NCI-H524 treated with DMSO at 0.1 percent for 48 hours (cell line): ENCODE measurements at regions not wholly inside any gene's neighbourhood (a gene's known extent, or its start where the extent isn't known, plus 50 kb on each side); places are given as distances from the start of the nearest gene placed in this dataset.
A peak's percentile ranks its signal among the peaks of the same experiment; 100 is the strongest.

Experiments used
- DNase-seq: peaks from one replicate; lab custom pipeline; 2025; lab: John Stamatoyannopoulos, UW

DNA sequence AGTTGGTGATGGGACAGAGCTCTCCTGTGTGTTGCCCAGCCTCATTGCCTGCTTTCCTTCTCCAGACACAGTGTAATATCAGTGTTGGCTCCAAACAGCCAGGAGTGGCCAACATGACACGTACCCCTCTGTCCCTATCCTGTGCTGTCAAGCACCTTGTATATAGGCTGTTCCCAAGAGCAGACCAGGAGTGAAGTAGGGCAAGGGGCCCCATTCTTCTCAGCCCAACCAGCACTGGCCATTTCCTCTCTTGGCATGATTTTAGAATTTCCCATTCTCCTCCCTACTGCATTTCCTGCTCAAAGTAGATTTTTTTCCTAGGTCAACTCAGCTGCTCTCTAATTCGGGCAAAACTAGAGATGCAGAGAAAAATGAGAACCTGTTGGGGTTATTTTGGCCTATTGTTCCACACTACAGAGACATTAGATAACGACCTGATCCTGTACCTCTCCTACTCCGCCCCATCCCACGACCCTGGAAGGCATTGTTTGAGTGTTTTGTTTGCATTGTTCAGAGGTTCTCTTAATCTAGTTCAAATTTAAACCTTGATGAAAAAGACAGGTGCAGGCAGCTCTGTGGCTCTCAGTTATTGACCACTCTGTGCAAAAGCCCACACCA lies 95.6 kb downstream of the RASSF10 start:
- DNase-seq: no peak

- peak; percentile 84 for DNase-seq
Observed at GRCh38 chr11:13105237-13105844, 96.2 kb downstream of the RASSF10 start.

DNA sequence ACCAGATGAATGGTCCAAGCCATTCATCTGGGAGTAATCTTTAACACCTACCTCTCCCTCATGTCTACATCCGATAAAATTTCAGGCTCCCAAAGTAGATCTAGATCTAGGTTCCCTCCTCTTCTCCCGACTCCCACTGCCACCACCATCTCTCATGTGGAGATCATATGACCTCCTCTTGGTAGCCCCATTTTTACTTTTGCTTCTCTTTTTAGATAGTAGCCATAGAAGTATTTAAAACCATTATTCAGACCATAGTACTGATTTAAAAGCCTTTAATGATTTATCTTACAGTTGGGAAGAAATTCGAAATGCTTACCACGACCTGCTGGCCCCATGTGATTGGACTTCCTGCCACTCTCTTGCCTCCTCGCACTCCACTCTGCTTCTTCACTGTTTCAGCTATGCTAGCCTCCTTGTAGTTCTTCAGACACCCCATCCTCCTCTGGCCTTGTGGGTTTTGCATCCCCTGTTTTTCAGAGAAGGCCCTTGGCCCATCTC lies 98.5 kb downstream of the RASSF10 start:
- no peak for DNase-seq

DNA sequence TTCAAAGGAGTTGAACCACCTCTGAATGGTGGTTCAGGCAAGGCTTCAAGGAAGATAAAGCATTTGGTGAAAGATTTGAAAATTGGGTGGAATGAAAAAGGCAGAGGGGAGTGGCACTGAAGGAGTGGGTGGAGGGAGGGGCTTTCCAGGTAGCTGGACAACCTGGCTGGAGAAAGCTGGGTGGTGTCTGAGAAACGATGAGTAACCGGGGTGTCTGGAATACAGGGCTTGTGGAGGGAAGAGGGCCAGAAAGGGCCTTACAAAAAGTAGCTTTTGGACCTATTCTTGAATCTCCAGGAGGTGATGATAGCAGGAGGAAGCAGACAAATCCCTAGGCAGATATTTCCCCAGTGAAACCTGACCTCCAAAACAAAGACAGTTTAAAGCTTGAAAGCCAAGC lies 99.3 kb downstream of the RASSF10 start:
- no peak for DNase-seq

DNA sequence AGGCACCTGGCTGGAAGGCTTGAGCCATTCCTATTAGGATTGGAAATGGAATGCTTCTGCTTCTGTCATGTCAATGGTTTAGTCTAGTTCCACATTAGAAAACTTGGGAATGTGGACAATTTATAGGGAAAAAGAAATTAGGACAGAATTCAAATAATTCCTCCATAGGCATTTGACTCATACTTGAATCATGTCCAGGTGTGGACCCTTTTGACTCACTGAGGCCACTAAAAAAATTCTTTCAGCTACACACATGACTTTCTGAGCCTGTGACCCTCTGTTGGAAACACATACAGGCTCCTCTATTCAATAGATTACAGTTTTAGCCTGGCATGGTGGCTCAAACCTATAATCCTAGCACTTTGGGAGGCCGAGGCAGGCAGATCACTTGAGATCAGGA lies 100.5 kb downstream of the RASSF10 start:
- no peak for DNase-seq

GRCh38 chr11:13110145-13110544 lies 101.0 kb downstream of the RASSF10 start:
- DNase-seq: no peak

DNA sequence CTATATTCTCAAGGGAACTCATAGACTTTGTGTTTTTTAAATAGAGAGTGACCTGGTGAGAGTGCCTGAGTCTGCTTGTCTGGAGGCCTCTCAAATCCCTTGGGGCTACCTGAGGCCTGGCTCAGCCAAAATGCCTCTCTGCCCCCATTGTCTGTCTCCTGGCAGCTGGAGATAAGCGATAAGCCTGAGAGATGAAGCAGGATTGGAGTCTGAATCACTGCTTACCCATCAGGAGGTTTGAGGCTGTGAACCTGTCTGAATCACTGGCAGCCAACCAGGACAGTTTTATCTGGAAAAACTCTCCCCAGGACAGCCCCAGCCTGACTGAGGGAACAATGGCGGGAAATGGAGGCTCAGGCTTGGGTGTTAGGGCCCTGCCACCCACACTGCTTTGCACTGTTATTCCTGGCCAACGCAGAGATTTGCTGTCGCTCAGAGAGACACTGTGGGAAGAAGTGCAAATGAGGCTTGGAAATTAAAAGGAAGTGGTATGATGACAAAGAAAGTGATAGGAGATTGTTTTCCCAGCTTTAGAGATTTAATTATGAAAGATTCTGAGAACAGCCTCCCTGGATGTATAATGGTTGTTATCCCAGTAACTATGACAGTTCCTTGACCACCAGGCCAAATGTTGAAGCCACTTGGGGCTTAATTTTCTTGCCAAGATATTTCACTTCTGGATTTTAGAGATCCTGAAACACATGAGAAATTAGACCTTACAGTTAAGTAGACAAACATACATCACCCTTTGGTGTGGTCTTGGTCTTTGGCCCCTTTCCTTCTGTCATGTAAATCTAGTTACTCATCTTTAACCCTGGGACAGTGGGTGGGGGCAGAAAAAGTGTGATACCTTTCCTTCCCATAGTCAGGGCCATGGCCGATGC lies 102.1 kb downstream of the RASSF10 start:
- DNase-seq: no peak

GRCh38 chr11:13111813-13112130 lies 102.7 kb downstream of the RASSF10 start:
- DNase-seq: no peak

- DNase-seq: no peak
Observed at GRCh38 chr11:13114566-13115379, 105.7 kb downstream of the RASSF10 start.

GRCh38 chr11:13115380-13115675 lies 106.2 kb downstream of the RASSF10 start:
- no peak for DNase-seq

- no peak for DNase-seq
Observed at GRCh38 chr11:13116491-13116890, 107.4 kb downstream of the RASSF10 start.

DNA sequence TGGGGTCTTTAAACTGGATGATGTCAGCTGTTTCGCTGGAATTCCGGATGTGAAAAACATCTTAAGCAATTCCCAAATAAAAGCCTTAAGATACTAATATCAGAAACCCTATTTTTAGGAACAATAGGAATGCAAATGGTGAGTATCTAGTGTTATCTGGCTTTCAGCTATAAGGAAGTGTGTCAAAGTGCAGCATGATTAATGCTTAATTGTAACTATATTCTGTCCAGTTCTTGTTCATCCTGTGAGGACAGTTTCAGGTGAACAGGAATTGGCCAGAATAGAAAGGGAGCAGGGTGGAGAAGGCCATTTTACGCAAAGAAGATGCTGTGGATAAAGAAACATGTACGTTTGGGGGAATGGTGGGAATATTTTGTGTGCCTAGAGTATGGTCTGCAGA lies 108.2 kb downstream of the RASSF10 start:
- DNase-seq: no peak

DNA sequence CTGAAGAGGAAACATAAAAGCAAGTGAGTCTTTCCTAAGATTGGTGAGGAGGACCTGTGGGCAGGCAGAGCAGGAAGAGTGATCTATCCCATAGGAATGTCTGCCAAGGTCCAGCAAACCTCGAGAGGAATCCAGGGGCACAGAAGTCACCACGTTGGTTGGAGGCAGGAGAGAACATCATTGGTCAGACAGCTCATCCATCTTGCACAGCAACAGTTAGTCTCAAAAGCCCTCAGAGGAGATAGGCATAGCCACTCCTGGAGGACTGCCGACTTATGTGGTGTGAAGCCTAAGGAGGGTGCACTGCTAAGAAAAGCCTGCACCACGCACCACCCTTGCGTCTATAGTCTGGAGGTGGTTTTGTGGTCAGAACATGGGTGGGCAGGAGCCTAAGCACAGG lies 109.1 kb downstream of the RASSF10 start:
- DNase-seq: no peak

DNA sequence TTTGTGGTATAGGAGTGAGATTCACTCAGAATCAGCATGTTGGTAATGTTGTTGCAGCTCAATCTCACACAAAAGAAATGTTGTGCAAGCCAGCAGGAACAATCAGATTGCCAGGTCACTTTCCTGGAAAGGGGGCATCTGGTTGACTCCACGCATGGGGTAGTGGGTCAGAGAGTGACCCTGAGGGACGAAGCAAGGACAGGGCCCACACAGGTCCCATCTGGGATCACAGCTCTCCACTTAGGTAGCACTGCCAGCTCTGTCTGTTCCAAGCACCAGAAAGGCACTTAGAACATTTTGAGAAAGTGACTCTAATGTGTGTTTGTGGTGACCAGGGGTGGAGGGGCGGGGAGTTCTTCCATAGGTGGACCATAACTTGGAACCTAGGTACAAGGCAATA lies 109.5 kb downstream of the RASSF10 start:
- DNase-seq: no peak

- DNase-seq: no peak
Observed at GRCh38 chr11:13119361-13119760, 110.2 kb downstream of the RASSF10 start.

DNA sequence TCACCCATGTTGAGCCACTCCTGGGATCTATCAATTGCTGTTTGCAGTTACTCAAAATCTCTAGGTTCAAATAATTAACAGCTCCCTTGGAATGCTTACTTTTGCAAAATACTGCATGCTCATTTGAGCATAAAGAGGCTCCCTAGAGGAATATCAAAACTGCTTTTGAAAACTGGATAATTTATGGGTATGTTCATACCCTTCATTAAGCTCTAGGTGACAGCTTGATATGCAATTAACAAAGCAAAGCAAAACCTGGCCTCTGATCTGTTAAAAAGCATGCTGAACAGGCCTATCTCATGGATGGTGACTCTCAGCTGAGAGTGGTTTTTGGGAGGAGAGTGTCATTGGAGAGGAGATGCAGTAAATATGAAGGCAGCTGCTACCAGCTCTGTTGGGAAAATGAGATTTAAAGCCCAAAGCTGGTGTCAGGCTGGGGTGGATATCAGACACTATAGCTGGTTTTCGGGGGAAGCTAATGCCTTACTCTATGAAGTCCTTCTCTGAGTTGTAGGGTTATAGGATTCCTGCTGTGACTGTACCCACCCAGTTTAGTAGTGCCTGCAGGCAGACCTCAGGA lies 110.9 kb downstream of the RASSF10 start:
- peak; percentile 40 for DNase-seq

- no peak for DNase-seq
Observed at GRCh38 chr11:13120691-13121090, 111.6 kb downstream of the RASSF10 start.

DNA sequence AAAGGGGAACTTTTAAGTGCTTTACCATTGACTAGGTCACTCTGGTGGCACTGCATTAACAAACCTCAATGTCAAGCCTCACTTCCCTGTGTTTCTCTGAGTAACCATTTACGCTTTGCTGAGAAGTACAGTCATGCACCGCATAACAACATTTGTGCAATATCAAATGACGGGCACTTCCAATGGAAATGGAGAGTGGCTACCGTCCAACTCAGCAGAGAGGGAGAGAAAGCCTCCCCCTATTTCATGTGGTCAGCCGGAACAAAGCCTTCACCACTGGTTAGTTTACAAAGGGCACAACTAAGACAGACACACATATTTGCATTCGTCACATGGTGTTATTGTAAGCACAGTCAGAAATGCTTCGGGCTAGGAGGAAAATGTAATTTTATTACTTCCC lies 117.3 kb downstream of the RASSF10 start:
- no peak for DNase-seq

- DNase-seq: no peak
Observed at GRCh38 chr11:13127161-13127560, 118.0 kb downstream of the RASSF10 start.

DNA sequence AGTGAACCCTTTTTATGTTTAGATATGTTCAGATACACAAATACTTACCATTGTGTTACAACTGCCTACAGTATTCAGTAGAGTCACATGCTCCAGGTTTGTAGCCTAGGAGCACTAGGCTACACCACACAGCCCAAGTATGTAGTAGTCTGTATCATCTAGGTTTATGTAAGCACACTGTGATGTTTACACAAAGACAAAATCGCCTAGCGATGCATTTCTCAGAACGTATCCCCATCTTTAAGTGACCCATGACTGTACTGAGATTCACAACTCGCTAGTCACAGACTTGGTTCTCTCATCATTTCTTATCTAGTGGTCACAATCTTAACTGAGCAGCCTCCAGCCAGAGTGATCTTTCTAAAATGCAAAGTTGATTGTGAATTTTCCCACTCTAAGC lies 119.2 kb downstream of the RASSF10 start:
- DNase-seq: no peak

- DNase-seq: no peak
Observed at GRCh38 chr11:13134066-13134465, 125.0 kb downstream of the RASSF10 start.

DNA sequence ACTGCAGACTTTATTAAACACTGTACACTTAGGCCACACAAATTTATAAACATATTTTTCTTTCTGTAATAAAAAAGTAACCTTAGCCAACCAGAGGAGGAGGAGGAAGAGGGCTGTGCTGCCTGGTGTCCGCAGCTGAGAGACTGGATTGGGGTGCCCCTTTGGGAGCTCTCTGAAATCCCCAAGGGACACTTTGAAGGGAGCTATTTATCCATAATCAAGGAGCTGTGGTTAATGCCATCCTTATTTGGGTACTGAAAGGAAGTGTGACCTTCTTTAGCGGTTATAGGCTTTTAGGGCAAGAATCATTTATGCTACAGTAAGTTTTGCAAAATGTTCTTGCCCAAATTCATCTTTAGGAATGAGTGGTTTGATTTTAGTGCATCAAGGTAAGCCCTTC lies 125.8 kb downstream of the RASSF10 start:
- no peak for DNase-seq
